Left lung (tissue), 4 donors: ENCODE measurements at regions not wholly inside any gene's neighbourhood (a gene's known extent, or its start where the extent isn't known, plus 50 kb on each side); places are given as distances from the start of the nearest gene placed in this dataset.

Experiments
- ATAC-seq: fragments of 200-7000 bp; cut with Tn5 transposase; one replicate; pipeline ENCODE4 v1.9.1; 2020; ENCODE audit warnings: moderate library complexity
- DNase-seq, 4 donors: peaks; one replicate each; pipeline ENCODE4 v3.0.0-alpha.2; 2013 to 2020
- H3K27ac ChIP-seq, 2 donors: fragments of 200-600 bp; sonication (generic) in 1 of 2; one replicate each; pipeline versions ENCODE4 v1.5.0 to v1.8.0; 2020 to 2021
- H3K27me3 ChIP-seq, 2 donors: fragments of 200-600 bp; sonication (generic) in 1 of 2; one replicate each; pipeline versions ENCODE4 v1.5.0 to v1.8.0; 2020 to 2021
- H3K36me3 ChIP-seq, 2 donors: fragments of 200-600 bp; sonication (generic) in 1 of 2; one replicate each; pipeline versions ENCODE4 v1.5.0 to v1.8.0; 2020 to 2021
- H3K4me1 ChIP-seq, 2 donors: fragments of 200-600 bp; one replicate each; pipeline ENCODE4 v1.8.0; 2021
- H3K4me3 ChIP-seq, 2 donors: fragments of 200-600 bp; sonication (generic) in 1 of 2; one replicate each; pipeline versions ENCODE4 v1.5.0 to v1.8.0; 2020 to 2021; ENCODE audit warnings: mild to moderate bottlenecking in 1 of 2
- H3K9me3 ChIP-seq, 2 donors: fragments of 200-600 bp; sonication (generic) in 1 of 2; one replicate each; pipeline versions ENCODE4 v1.5.0 to v1.8.0; 2020 to 2021
- CTCF ChIP-seq, 2 donors: fragments of 200-600 bp; sonication (generic) in 1 of 2; IDR thresholded peaks; one replicate each; pipeline versions ENCODE4 v1.5.0 to v1.8.0; 2021; ENCODE audit warnings: antibody characterized with exemption in 2 of 2
- intact Hi-C, 2 donors: fragments of 100-400 bp; cut with DNase I; formaldehyde crosslinking; loops; one replicate each; pipeline versions ENCODE4 v1.11.2 to v1.14.2; 2022
- donor health status: DM: no; HTN: yes; CAD: no.
- donor health status: DM: no; HTN: no; CAD: no.

- H3K9me3 ChIP-seq: no peaks in the 10 kb centered on the region
- intact Hi-C loops: no loop called here
- H3K36me3 ChIP-seq: no peaks in the 10 kb centered on the region
- H3K27ac ChIP-seq: no peak overlapping the region
- no peaks in the 10 kb centered on the region for H3K4me1 ChIP-seq
- ATAC-seq: no peak
- TF ChIP-seq CTCF (IDR thresholded peaks at IDR 0.05): no peak
- H3K27me3 ChIP-seq: peaks cover 0 to 43% of the 10 kb centered on the region in 2 donors
- no peak for DNase-seq
- H3K4me3 ChIP-seq: no peak overlapping the region
Measured at GRCh38 chr9:126750941-126751725, 53.7 kb upstream of the ZBTB43 start.

GRCh38 chr9:126752376-126752775, 52.5 kb upstream of the ZBTB43 start:
- Histone ChIP-seq H3K36me3 (no peaks in the 10 kb centered on the region), H3K9me3 (no peaks in the 10 kb centered on the region)
- peak; percentile 45 for ATAC-seq

GRCh38 chr9:126752881-126753670, 51.8 kb upstream of the ZBTB43 start:
- Histone ChIP-seq H3K36me3 (no peaks in the 10 kb centered on the region), H3K4me3 (no peak overlapping the region), H3K27me3 (peaks cover 0 to 31% of the 10 kb centered on the region in 2 donors), H3K9me3 (no peaks in the 10 kb centered on the region), H3K27ac (no peak overlapping the region), H3K4me1 (no peaks in the 10 kb centered on the region)
- ATAC-seq (no peak), DNase-seq (no peak)
- intact Hi-C loops: no loop called here
- no peak for TF ChIP-seq CTCF (IDR thresholded peaks at IDR 0.05)

More at GRCh38 chr9:126752376-126752775, 52.5 kb upstream of the ZBTB43 start:
- no peaks in the 10 kb centered on the region for H3K4me1 ChIP-seq
- intact Hi-C loops: no loop called here
- H3K27me3 ChIP-seq: peaks cover 0 to 31% of the 10 kb centered on the region in 2 donors
- no peak overlapping the region for H3K4me3 ChIP-seq
- no peak for TF ChIP-seq CTCF (IDR thresholded peaks at IDR 0.05)
- H3K27ac ChIP-seq: no peak overlapping the region
- no peak for DNase-seq

GRCh38 chr9:126754436-126755316, 50.2 kb upstream of the ZBTB43 start:
- H3K27me3 ChIP-seq: peaks cover 0 to 20% of the 10 kb centered on the region in 2 donors
- H3K4me1 ChIP-seq: no peaks in the 10 kb centered on the region
- no peak for TF ChIP-seq CTCF (IDR thresholded peaks at IDR 0.05)
- no peak for ATAC-seq
- H3K27ac ChIP-seq: no peak overlapping the region
- no peaks in the 10 kb centered on the region for H3K9me3 ChIP-seq
- H3K4me3 ChIP-seq: no peak overlapping the region
- DNase-seq: no peak
- H3K36me3 ChIP-seq: no peaks in the 10 kb centered on the region
- intact Hi-C loops: no loop called here
